ENCODE measurements at regions not wholly inside any gene's neighbourhood (a gene's known extent, or its start where the extent isn't known, plus 50 kb on each side); places are given as distances from the start of the nearest gene placed in this dataset.

DNA sequence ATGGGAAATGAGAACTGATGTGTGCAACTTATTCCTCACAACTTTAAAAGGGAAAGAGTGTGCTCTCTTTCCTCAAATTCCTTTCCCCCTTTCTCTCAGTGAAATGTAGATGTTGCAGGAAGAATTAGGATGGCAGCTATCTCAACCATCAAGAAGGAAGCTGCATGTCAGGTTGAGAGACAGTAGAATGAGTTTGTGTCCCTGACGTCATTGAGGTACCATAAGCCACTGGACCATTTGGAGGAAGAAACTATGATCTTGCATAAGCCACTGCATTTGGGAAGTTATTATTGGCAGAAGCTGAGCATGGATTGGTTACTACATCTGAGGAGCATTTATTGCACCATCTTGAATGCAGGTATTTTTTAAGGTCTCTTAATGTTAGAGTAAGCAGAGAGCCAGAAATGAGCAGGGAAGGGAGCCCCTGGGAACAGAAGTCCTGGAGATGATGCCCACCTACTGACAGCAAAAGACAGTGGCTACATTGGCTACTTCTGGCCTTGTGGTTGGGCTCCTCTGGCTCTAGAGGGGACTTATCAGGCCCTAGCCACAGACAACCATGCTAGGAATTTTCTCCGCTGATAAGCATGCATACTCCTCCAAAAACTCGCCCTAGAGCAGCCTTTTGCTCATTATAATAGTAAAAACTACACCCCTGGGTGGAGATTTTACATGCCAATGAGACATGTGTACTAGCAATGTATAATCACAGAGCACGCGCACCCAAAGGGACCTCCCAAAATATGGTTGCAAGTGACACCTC, 249.0 kb upstream of the SALL1 start:
- no TSS peak for BruUV-seq (replicated peaks)
- intact Hi-C loops (cut with micrococcal nuclease; ENCODE audit: unreplicated experiment): loop anchor here (10.0 kb wide), 2 partner anchors 155 to 235 kb away; no protein-coding TSS in a partner anchor
- Mint-ChIP-seq H3K27ac (ENCODE audit: unreplicated experiment) (no peak overlapping the region), H3K4me3 (ENCODE audit: low read depth, unreplicated experiment) (no peak overlapping the region), H3K27me3 (ENCODE audit: unreplicated experiment) (no peaks in the 10 kb centered on the region), H3K4me1 (ENCODE audit: low read depth, unreplicated experiment) (peaks cover 68% of the 10 kb centered on the region), H3K36me3 (ENCODE audit: insufficient read depth, unreplicated experiment) (peaks cover 13% of the 10 kb centered on the region), H3K9me3 (ENCODE audit: low read depth, unreplicated experiment) (peaks cover 3% of the 10 kb centered on the region)
- CTCF ChIA-PET: no interaction called here
- DNase-seq: no peak
- TF ChIP-seq, protein P1, sequence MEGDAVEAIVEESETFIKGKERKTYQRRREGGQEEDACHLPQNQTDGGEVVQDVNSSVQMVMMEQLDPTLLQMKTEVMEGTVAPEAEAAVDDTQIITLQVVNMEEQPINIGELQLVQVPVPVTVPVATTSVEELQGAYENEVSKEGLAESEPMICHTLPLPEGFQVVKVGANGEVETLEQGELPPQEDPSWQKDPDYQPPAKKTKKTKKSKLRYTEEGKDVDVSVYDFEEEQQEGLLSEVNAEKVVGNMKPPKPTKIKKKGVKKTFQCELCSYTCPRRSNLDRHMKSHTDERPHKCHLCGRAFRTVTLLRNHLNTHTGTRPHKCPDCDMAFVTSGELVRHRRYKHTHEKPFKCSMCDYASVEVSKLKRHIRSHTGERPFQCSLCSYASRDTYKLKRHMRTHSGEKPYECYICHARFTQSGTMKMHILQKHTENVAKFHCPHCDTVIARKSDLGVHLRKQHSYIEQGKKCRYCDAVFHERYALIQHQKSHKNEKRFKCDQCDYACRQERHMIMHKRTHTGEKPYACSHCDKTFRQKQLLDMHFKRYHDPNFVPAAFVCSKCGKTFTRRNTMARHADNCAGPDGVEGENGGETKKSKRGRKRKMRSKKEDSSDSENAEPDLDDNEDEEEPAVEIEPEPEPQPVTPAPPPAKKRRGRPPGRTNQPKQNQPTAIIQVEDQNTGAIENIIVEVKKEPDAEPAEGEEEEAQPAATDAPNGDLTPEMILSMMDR (IDR thresholded peaks at IDR 0.05; ENCODE audit: unreplicated experiment): no peak

DNA sequence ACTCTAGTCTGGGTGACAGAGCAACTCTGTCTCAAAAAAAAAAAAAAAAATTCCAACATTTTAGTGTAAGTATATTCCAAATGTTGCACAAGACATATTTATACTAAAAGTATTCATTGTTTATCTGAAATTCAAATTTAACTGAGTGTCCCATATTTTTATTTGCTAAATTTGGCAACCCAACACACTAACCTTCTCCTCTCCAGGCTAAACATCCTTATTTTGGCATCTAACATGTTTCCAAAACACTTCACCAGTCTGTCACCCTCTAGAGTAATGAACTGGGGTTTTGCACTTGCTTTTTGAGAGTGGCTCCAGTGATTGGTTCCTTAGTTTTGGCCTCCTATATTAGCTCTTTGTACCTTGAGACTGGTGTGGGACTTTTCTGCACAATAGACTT, 243.4 kb upstream of the SALL1 start:
- Mint-ChIP-seq H3K27me3 (ENCODE audit: unreplicated experiment) (no peaks in the 10 kb centered on the region), H3K9me3 (ENCODE audit: low read depth, unreplicated experiment) (peaks cover 4% of the 10 kb centered on the region), H3K4me1 (ENCODE audit: low read depth, unreplicated experiment) (peaks cover 31% of the 10 kb centered on the region), H3K4me3 (ENCODE audit: low read depth, unreplicated experiment) (no peak overlapping the region), H3K27ac (ENCODE audit: unreplicated experiment) (no peak overlapping the region), H3K36me3 (ENCODE audit: insufficient read depth, unreplicated experiment) (no peaks in the 10 kb centered on the region)
- intact Hi-C loops (cut with micrococcal nuclease; ENCODE audit: unreplicated experiment): no loop called here
- CTCF ChIA-PET: no interaction called here
- TF ChIP-seq, protein P1 (IDR thresholded peaks at IDR 0.05; ENCODE audit: unreplicated experiment): no peak
- DNase-seq: no peak
- BruUV-seq (replicated peaks): no TSS peak

DNA sequence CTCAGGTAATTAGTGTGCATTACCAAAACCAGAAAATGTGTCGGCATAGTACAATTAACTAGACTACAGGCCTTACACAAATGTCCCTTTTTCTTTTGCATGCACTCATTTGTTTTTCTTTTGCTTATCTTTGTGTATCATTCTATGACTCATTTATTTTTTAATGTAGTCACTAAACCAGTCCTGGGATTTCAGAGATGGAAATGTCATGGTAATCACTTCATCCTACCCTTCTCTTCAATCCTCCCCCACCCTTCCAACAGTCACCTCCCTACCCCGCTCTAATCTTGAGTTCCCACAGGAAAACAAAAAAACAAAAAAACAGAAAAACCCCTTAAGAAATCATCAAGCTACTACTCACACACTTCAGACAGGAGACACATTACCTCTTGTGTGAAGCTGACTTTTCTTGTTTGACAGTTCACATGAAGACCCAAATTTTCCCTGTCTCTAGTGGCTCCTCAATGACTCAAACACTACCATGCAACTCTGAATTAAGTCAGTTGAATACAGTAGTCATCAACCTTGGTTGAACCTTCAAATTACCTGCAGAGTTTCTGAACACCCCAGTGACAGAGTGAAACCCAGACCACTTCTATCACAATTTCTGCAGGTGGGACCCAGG, 242.4 kb upstream of the SALL1 start:
- TF ChIP-seq, protein P1 (IDR thresholded peaks at IDR 0.05; ENCODE audit: unreplicated experiment): no peak
- no peaks in the 10 kb centered on the region for H3K36me3 Mint-ChIP-seq (ENCODE audit: insufficient read depth, unreplicated experiment)
- intact Hi-C loops (cut with micrococcal nuclease; ENCODE audit: unreplicated experiment): no loop called here
- DNase-seq: no peak
- no TSS peak for BruUV-seq (replicated peaks)
- CTCF ChIA-PET: interaction anchor here (0.6 kb wide), 1 partner anchor 87 kb away, joined by 3 read pairs; no protein-coding TSS in a partner anchor
- H3K27me3 Mint-ChIP-seq (ENCODE audit: unreplicated experiment): no peaks in the 10 kb centered on the region
- H3K4me1 Mint-ChIP-seq (ENCODE audit: low read depth, unreplicated experiment): peaks cover 28% of the 10 kb centered on the region
- peaks cover 4% of the 10 kb centered on the region for H3K9me3 Mint-ChIP-seq (ENCODE audit: low read depth, unreplicated experiment)
- H3K27ac Mint-ChIP-seq (ENCODE audit: unreplicated experiment): peak overlapping the region; percentile 35
- no peak overlapping the region for H3K4me3 Mint-ChIP-seq (ENCODE audit: low read depth, unreplicated experiment)

DNA sequence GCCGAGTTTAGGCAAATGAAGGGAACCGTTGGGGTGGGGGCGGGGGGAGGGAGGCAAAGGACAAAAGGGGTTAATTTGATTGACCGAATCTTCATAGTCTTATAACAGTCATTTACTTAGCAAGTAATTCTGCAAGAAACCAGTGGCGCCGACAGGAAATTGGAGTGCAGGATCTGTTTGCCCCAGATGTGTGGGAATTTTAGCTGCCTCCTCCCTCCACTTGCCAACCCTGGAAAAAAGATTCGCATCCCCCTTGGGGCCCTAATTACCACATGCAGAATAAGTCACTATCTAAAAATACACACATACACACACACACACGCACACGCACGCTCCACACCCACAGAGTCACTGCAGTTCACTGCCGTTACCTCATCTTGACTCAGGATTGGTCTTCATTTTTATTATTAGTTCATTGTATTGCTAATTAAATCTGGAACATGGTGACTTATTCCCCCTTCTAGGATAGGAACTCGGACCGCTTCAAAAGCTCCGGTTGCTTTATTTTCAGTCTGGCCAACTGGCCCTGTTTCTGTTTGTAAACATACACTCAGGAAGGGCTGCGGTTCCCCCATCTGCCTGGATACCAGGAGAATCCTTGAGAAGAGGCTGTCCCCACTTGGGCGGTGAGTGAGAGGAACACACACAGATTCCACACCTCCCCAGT, 241.6 kb upstream of the SALL1 start:
- H3K27me3 Mint-ChIP-seq (ENCODE audit: unreplicated experiment): no peaks in the 10 kb centered on the region

More for the DNA sequence above, 241.6 kb upstream of the SALL1 start:
- CTCF ChIA-PET: interaction anchor here (0.6 kb wide), 1 partner anchor 86 kb away, joined by 3 read pairs; no protein-coding TSS in a partner anchor
- TF ChIP-seq, protein P1 (IDR thresholded peaks at IDR 0.05; ENCODE audit: unreplicated experiment): no peak
- H3K4me3 Mint-ChIP-seq (ENCODE audit: low read depth, unreplicated experiment): no peak overlapping the region
- no TSS peak for BruUV-seq (replicated peaks)
- no peaks in the 10 kb centered on the region for H3K36me3 Mint-ChIP-seq (ENCODE audit: insufficient read depth, unreplicated experiment)
- H3K9me3 Mint-ChIP-seq (ENCODE audit: low read depth, unreplicated experiment): peaks cover 4% of the 10 kb centered on the region
- intact Hi-C loops (cut with micrococcal nuclease; ENCODE audit: unreplicated experiment): no loop called here
- peaks cover 20% of the 10 kb centered on the region for H3K4me1 Mint-ChIP-seq (ENCODE audit: low read depth, unreplicated experiment)
- H3K27ac Mint-ChIP-seq (ENCODE audit: unreplicated experiment): no peak overlapping the region
- no peak for DNase-seq

Measured in Calu3 (cell line).